GM10266 (cell line): ENCODE measurements at regions not wholly inside any gene's neighbourhood (a gene's known extent, or its start where the extent isn't known, plus 50 kb on each side); places are given as distances from the start of the nearest gene placed in this dataset.

ENCODE experiments used
- DNase-seq: peaks from one replicate; pipeline ENCODE4 v3.0.0; 2012; ENCODE audit errors: extremely low spot score
- CTCF ChIP-seq: IDR thresholded peaks from 2 replicates; pipeline ENCODE4 v1.5.1; 2012; ENCODE audit warnings: mild to moderate bottlenecking, low read depth; ENCODE audit not compliant: control insufficient read depth, insufficient read depth; ENCODE audit errors: missing control alignments

- no peak for DNase-seq
- TF ChIP-seq CTCF = no peak
These were observed 508.9 kb upstream of the NRP1 start for GRCh38 chr10:33843379-33843778.

GRCh38 chr10:33841678-33842077 lies 507.2 kb upstream of the NRP1 start:
- TF ChIP-seq CTCF = no peak
- no peak for DNase-seq

GRCh38 chr10:33838731-33839130 lies 504.3 kb upstream of the NRP1 start:
- TF ChIP-seq CTCF = no peak
- DNase-seq = no peak

GRCh38 chr10:33837736-33838135 lies 503.3 kb upstream of the NRP1 start:
- TF ChIP-seq CTCF = no peak
- no peak for DNase-seq

- no peak for DNase-seq
These were observed 501.1 kb upstream of the NRP1 start for GRCh38 chr10:33835556-33835955.

GRCh38 chr10:33833566-33833965 lies 499.1 kb upstream of the NRP1 start:
- DNase-seq = no peak
- no peak for TF ChIP-seq CTCF

More at GRCh38 chr10:33835556-33835955, 501.1 kb upstream of the NRP1 start:
- TF ChIP-seq CTCF = no peak

GRCh38 chr10:33832124-33832787 lies 497.8 kb upstream of the NRP1 start:
- TF ChIP-seq CTCF = no peak
- DNase-seq = no peak
